Osteocyte (in vitro differentiated cells): ENCODE measurements at regions not wholly inside any gene's neighbourhood (a gene's known extent, or its start where the extent isn't known, plus 50 kb on each side); places are given as distances from the start of the nearest gene placed in this dataset.

Experiments
- DNase-seq: peaks from one replicate; pipeline ENCODE4 v3.0.0; 2021; ENCODE audit warnings: mixed read lengths; ENCODE audit not compliant: unreplicated experiment; ENCODE audit errors: extremely low spot score
- H3K27ac Mint-ChIP-seq: one replicate; pipeline ENCODE4 v1.8.0; 2021; ENCODE audit warnings: mild to moderate bottlenecking, mixed read lengths; ENCODE audit not compliant: unreplicated experiment
- H3K27me3 Mint-ChIP-seq: one replicate; pipeline ENCODE4 v1.8.0; 2021; ENCODE audit warnings: mixed read lengths; ENCODE audit not compliant: unreplicated experiment
- H3K36me3 Mint-ChIP-seq: one replicate; pipeline ENCODE4 v1.8.0; 2021; ENCODE audit warnings: mixed read lengths; ENCODE audit not compliant: unreplicated experiment
- H3K4me1 Mint-ChIP-seq: one replicate; pipeline ENCODE4 v1.8.0; 2021; ENCODE audit warnings: mixed read lengths; ENCODE audit not compliant: unreplicated experiment
- H3K4me3 Mint-ChIP-seq: one replicate; pipeline ENCODE4 v1.8.0; 2021; ENCODE audit warnings: mild to moderate bottlenecking, moderate library complexity, mixed read lengths; ENCODE audit not compliant: unreplicated experiment
- H3K9me3 Mint-ChIP-seq: one replicate; pipeline ENCODE4 v1.8.0; 2021; ENCODE audit warnings: mixed read lengths; ENCODE audit not compliant: unreplicated experiment
- CTCF ChIP-seq: fragments of 200-600 bp; sonication (generic); IDR thresholded peaks from 2 replicates; pipeline ENCODE4 v1.5.0; 2021; ENCODE audit warnings: antibody characterized with exemption, mild to moderate bottlenecking, moderate library complexity

GRCh38 chr18:73942081-73942625, 205.5 kb downstream of the FBXO15 start:
- Mint-ChIP-seq H3K27me3 (no peaks in the 10 kb centered on the region), H3K9me3 (no peaks in the 10 kb centered on the region), H3K36me3 (no peaks in the 10 kb centered on the region), H3K4me1 (no peaks in the 10 kb centered on the region), H3K4me3 (no peak overlapping the region), H3K27ac (no peak overlapping the region)
- no peak for TF ChIP-seq CTCF
- DNase-seq: no peak

GRCh38 chr18:73940721-73941120, 206.9 kb downstream of the FBXO15 start:
- DNase-seq: no peak
- Mint-ChIP-seq H3K4me3 (no peak overlapping the region), H3K4me1 (no peaks in the 10 kb centered on the region), H3K27ac (no peak overlapping the region), H3K9me3 (no peaks in the 10 kb centered on the region), H3K36me3 (no peaks in the 10 kb centered on the region), H3K27me3 (no peaks in the 10 kb centered on the region)
- no peak for TF ChIP-seq CTCF

GRCh38 chr18:73939391-73939790, 208.2 kb downstream of the FBXO15 start:
- H3K4me3 Mint-ChIP-seq: no peak overlapping the region
- H3K36me3 Mint-ChIP-seq: no peaks in the 10 kb centered on the region
- H3K4me1 Mint-ChIP-seq: no peaks in the 10 kb centered on the region
- no peaks in the 10 kb centered on the region for H3K27me3 Mint-ChIP-seq
- H3K9me3 Mint-ChIP-seq: no peaks in the 10 kb centered on the region
- H3K27ac Mint-ChIP-seq: no peak overlapping the region
- no peak for DNase-seq
- no peak for TF ChIP-seq CTCF

- Mint-ChIP-seq H3K27me3 (no peaks in the 10 kb centered on the region), H3K4me3 (no peak overlapping the region), H3K9me3 (no peaks in the 10 kb centered on the region), H3K27ac (no peak overlapping the region), H3K36me3 (no peaks in the 10 kb centered on the region), H3K4me1 (no peaks in the 10 kb centered on the region)
- TF ChIP-seq CTCF: no peak
- DNase-seq: no peak
These were observed 213.9 kb downstream of the FBXO15 start for GRCh38 chr18:73933685-73934084.

GRCh38 chr18:73932976-73933375, 214.7 kb downstream of the FBXO15 start:
- H3K4me1 Mint-ChIP-seq: no peaks in the 10 kb centered on the region
- no peaks in the 10 kb centered on the region for H3K27me3 Mint-ChIP-seq
- DNase-seq: no peak
- no peak for TF ChIP-seq CTCF
- H3K27ac Mint-ChIP-seq: no peak overlapping the region
- no peaks in the 10 kb centered on the region for H3K36me3 Mint-ChIP-seq
- no peak overlapping the region for H3K4me3 Mint-ChIP-seq
- no peaks in the 10 kb centered on the region for H3K9me3 Mint-ChIP-seq
